K562 (cell line): ENCODE measurements at regions not wholly inside any gene's neighbourhood (a gene's known extent, or its start where the extent isn't known, plus 50 kb on each side); places are given as distances from the start of the nearest gene placed in this dataset.

Experiments
- CC2D1A ChIP-seq: fragments of 450-650 bp; IDR thresholded peaks from 2 replicates; pipeline ENCODE4 v1.6.1; 2017; ENCODE audit warnings: mild to moderate bottlenecking
- E2F3 ChIP-seq: fragments of 250-450 bp; sonication (Bioruptor Pico); IDR thresholded peaks from 2 replicates; pipeline ENCODE4 v1.4.0; 2020; ENCODE audit warnings: mild to moderate bottlenecking
- E2F8 ChIP-seq: fragments of 450-650 bp; IDR thresholded peaks from 2 replicates; pipeline ENCODE4 v1.7.1; 2018; ENCODE audit warnings: mild to moderate bottlenecking, low read depth; ENCODE audit not compliant: partially characterized antibody
- KAT8 ChIP-seq: fragments of 450-650 bp; IDR thresholded peaks from 2 replicates; pipeline ENCODE4 v1.6.1; 2016; ENCODE audit warnings: low read depth, mild to moderate bottlenecking
- NFIC ChIP-seq: fragments of 450-650 bp; IDR thresholded peaks from 2 replicates; pipeline ENCODE4 v1.6.1; 2017; ENCODE audit warnings: mild to moderate bottlenecking, inconsistent platforms
- NFRKB ChIP-seq: fragments of 450-650 bp; IDR thresholded peaks from 2 replicates; pipeline ENCODE4 v1.6.1; 2016; ENCODE audit warnings: low read depth
- NR1H2 ChIP-seq: sonication (generic); formaldehyde crosslinking; IDR thresholded peaks from 2 replicates; pipeline ENCODE4 v1.4.0; 2020; ENCODE audit warnings: mild to moderate bottlenecking, missing genetic modification reagents
- ZFP36 ChIP-seq: fragments of 150-350 bp; IDR thresholded peaks from 2 replicates; pipeline ENCODE4 v1.6.1; 2018; ENCODE audit warnings: low read length, low read depth; ENCODE audit not compliant: partially characterized antibody
- ZNF232 ChIP-seq: sonication (generic); formaldehyde crosslinking; IDR thresholded peaks from 2 replicates; pipeline ENCODE4 v1.8.0; 2022; ENCODE audit warnings: mild to moderate bottlenecking, missing genetic modification reagents
- ZNF75A ChIP-seq: fragments of 450-650 bp; formaldehyde crosslinking; IDR thresholded peaks from 2 replicates; pipeline ENCODE4 v1.4.0; 2020; ENCODE audit warnings: mild to moderate bottlenecking

GRCh38 chr2:111634995-111635538 lies 248.9 kb downstream of the ANAPC1 start:
- TF ChIP-seq E2F8 (no peak), KAT8 (no peak), E2F3 (no peak), NFRKB (no peak), NFIC (no peak), CC2D1A (no peak), NR1H2 (CRISPR knock-in tag) (no peak), ZFP36 (no peak), ZNF232 (CRISPR knock-in tag) (no peak), ZNF75A (CRISPR knock-in tag) (no peak)
